ENCODE measurements at regions not wholly inside any gene's neighbourhood (a gene's known extent, or its start where the extent isn't known, plus 50 kb on each side); places are given as distances from the start of the nearest gene placed in this dataset.

DNA sequence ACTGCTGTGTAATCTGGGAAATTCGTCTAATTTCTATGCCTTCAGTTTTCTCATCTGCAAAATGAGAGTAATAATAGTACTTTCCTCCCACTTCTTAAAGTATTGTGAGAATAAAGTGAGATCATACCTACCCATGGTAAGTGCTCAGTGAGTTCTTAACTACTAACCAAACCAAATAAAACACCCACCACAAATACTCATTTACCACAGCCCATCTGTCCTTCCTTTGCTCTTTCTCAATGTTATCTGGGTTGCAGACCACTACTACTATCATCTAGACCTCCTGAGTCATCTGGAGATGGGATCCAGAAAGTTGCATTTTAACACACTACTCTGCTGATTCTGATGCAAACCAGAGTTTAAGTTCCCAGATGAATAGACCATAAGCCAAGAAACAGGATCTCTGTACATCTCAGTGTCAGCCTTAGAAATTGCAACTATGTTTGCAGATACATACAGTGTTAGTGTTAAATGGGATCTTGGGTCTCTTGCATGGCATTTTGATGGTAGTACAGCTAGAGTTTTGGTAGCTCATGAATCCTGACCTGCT is 105.4 kb upstream of the ATP10B start:
- H3K9me1 ChIP-seq (ENCODE audit: control insufficient read depth, extremely low read depth, insufficient read depth, low read length) = no peaks in the 10 kb centered on the region
- no peaks in the 10 kb centered on the region for H3K27me3 ChIP-seq (ENCODE audit: control insufficient read depth, extremely low read depth, insufficient read depth, low read length)
- TF ChIP-seq, protein P1, sequence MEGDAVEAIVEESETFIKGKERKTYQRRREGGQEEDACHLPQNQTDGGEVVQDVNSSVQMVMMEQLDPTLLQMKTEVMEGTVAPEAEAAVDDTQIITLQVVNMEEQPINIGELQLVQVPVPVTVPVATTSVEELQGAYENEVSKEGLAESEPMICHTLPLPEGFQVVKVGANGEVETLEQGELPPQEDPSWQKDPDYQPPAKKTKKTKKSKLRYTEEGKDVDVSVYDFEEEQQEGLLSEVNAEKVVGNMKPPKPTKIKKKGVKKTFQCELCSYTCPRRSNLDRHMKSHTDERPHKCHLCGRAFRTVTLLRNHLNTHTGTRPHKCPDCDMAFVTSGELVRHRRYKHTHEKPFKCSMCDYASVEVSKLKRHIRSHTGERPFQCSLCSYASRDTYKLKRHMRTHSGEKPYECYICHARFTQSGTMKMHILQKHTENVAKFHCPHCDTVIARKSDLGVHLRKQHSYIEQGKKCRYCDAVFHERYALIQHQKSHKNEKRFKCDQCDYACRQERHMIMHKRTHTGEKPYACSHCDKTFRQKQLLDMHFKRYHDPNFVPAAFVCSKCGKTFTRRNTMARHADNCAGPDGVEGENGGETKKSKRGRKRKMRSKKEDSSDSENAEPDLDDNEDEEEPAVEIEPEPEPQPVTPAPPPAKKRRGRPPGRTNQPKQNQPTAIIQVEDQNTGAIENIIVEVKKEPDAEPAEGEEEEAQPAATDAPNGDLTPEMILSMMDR (optimal IDR thresholded peaks at IDR 0.05 in 1 of 3, IDR thresholded peaks at IDR 0.05 in 1 of 3, conservative IDR thresholded peaks at IDR 0.05 in 1 of 3; ENCODE audit: extremely low read depth in 1 of 3, insufficient read depth in 2 of 3, low read length in 3 of 3) = no peak
- TF ChIP-seq EZH2 (IDR thresholded peaks at IDR 0.05; ENCODE audit: low read length) = no peak
- no peak for DNase-seq (ENCODE audit: low read depth, low spot score)
- H3K79me2 ChIP-seq (ENCODE audit: control insufficient read depth, insufficient read depth, low read length) = no peaks in the 10 kb centered on the region
- no peak overlapping the region for H2AFZ ChIP-seq (ENCODE audit: control insufficient read depth, low read length)
- peaks cover 23% of the 10 kb centered on the region for H3K4me1 ChIP-seq (ENCODE audit: control insufficient read depth, extremely low read depth, insufficient read depth, low read length)
- no peaks in the 10 kb centered on the region for H3K36me3 ChIP-seq (ENCODE audit: control insufficient read depth in 2 of 2, extremely low read depth in 1 of 2, insufficient read depth in 2 of 2, low read length in 2 of 2)
- no peak for FAIRE-seq
- no peak overlapping the region for H3K4me3 ChIP-seq (ENCODE audit: control insufficient read depth in 2 of 3, extremely low read depth in 1 of 3, insufficient read depth in 2 of 3, low read depth in 1 of 3, low read length in 3 of 3)
- no peak overlapping the region for H3K27ac ChIP-seq (ENCODE audit: control insufficient read depth, insufficient read depth, low read length)
- H4K20me1 ChIP-seq (ENCODE audit: control insufficient read depth, extremely low read depth, insufficient read depth, low read length) = no peaks in the 10 kb centered on the region
- H3K9me3 ChIP-seq (ENCODE audit: control insufficient read depth, low read depth, low read length) = no peaks in the 10 kb centered on the region
- H3K4me2 ChIP-seq (ENCODE audit: control insufficient read depth, extremely low read depth, insufficient read depth, low read depth, low read length) = no peak overlapping the region
- H3K9ac ChIP-seq (ENCODE audit: control insufficient read depth, extremely low read depth, insufficient read depth, low read length) = no peak overlapping the region
- dilution Hi-C loops (cut with MboI; ENCODE audit: extremely low pct_ligation_motif_present, low sequenced_read_pairs) = no loop called here

DNA sequence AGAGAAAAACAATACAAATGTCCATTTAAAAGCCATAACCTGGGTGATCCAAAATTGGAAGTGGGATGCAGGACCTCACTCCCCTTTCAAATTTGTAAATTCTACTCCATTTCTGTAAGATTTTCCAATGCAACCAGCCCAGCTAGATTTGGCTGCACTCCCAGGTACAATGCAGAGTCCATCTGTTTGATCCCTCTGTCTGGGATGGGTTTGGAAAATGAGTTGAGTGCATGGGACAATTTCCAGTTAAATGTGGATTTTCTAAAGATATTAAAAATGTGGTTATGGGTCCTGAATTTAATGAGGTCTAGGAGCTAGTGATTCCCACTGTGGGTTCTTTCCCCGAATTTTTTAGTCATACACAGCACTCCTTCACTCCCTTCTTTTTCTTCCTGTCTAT is 104.0 kb upstream of the ATP10B start:
- TF ChIP-seq EZH2 (IDR thresholded peaks at IDR 0.05; ENCODE audit: low read length) = no peak
- TF ChIP-seq, protein P1 (optimal IDR thresholded peaks at IDR 0.05 in 1 of 3, IDR thresholded peaks at IDR 0.05 in 1 of 3, conservative IDR thresholded peaks at IDR 0.05 in 1 of 3; ENCODE audit: extremely low read depth in 1 of 3, insufficient read depth in 2 of 3, low read length in 3 of 3) = no peak
- Histone ChIP-seq H3K27me3 (ENCODE audit: control insufficient read depth, extremely low read depth, insufficient read depth, low read length) (no peaks in the 10 kb centered on the region), H4K20me1 (ENCODE audit: control insufficient read depth, extremely low read depth, insufficient read depth, low read length) (no peaks in the 10 kb centered on the region), H3K36me3 (ENCODE audit: control insufficient read depth in 2 of 2, extremely low read depth in 1 of 2, insufficient read depth in 2 of 2, low read length in 2 of 2) (no peaks in the 10 kb centered on the region), H3K9me1 (ENCODE audit: control insufficient read depth, extremely low read depth, insufficient read depth, low read length) (no peaks in the 10 kb centered on the region), H3K79me2 (ENCODE audit: control insufficient read depth, insufficient read depth, low read length) (no peaks in the 10 kb centered on the region), H3K9me3 (ENCODE audit: control insufficient read depth, low read depth, low read length) (no peaks in the 10 kb centered on the region), H3K27ac (ENCODE audit: control insufficient read depth, insufficient read depth, low read length) (no peak overlapping the region), H2AFZ (ENCODE audit: control insufficient read depth, low read length) (no peak overlapping the region), H3K9ac (ENCODE audit: control insufficient read depth, extremely low read depth, insufficient read depth, low read length) (no peak overlapping the region), H3K4me3 (ENCODE audit: control insufficient read depth in 2 of 3, extremely low read depth in 1 of 3, insufficient read depth in 2 of 3, low read depth in 1 of 3, low read length in 3 of 3) (no peak overlapping the region), H3K4me1 (ENCODE audit: control insufficient read depth, extremely low read depth, insufficient read depth, low read length) (peaks cover 21% of the 10 kb centered on the region), H3K4me2 (ENCODE audit: control insufficient read depth, extremely low read depth, insufficient read depth, low read depth, low read length) (no peak overlapping the region)
- FAIRE-seq = no peak
- dilution Hi-C loops (cut with MboI; ENCODE audit: extremely low pct_ligation_motif_present, low sequenced_read_pairs) = no loop called here
- DNase-seq (ENCODE audit: low read depth, low spot score) = no peak

All from keratinocyte (primary cell).